ENCODE measurements at regions not wholly inside any gene's neighbourhood (a gene's known extent, or its start where the extent isn't known, plus 50 kb on each side); places are given as distances from the start of the nearest gene placed in this dataset.

GRCh38 chr3:30146978-30147377 lies 459.4 kb upstream of the TGFBR2 start:
- TF ChIP-seq CTCF (conservative IDR thresholded peaks at IDR 0.05; ENCODE audit: low read length) (no peak), EZH2phosphoT487 (IDR thresholded peaks at IDR 0.05; ENCODE audit: borderline replicate concordance) (no peak)
